Loucy (cell line): ENCODE measurements at regions not wholly inside any gene's neighbourhood (a gene's known extent, or its start where the extent isn't known, plus 50 kb on each side); places are given as distances from the start of the nearest gene placed in this dataset.

ENCODE experiments used
- H2AFZ ChIP-seq: fragments of 200-600 bp; sonication (generic); 2 replicates; pipeline ENCODE4 v1.6.0; 2016; ENCODE audit warnings: antibody characterized with exemption, mild to moderate bottlenecking, low read length, moderate library complexity
- H3F3A ChIP-seq: fragments of 200-600 bp; 2 replicates; pipeline ENCODE4 v1.6.0; 2016; ENCODE audit warnings: antibody characterized with exemption, low read depth, mild to moderate bottlenecking
- H3K27me3 ChIP-seq: fragments of 200-600 bp; sonication (generic); 2 replicates; pipeline ENCODE4 v1.6.1; 2014; ENCODE audit warnings: low read length, mild to moderate bottlenecking; ENCODE audit not compliant: insufficient read depth, poor library complexity, severe bottlenecking
- H3K36me3 ChIP-seq: fragments of 200-600 bp; sonication (generic); 2 replicates; pipeline ENCODE4 v1.6.1; 2016; ENCODE audit warnings: low read length; ENCODE audit not compliant: insufficient read depth
- H3K4me1 ChIP-seq: fragments of 200-600 bp; sonication (generic); 2 replicates; pipeline ENCODE4 v1.5.1; 2014; ENCODE audit warnings: low read length, mild to moderate bottlenecking; ENCODE audit not compliant: insufficient read depth, poor library complexity, severe bottlenecking
- H3K4me2 ChIP-seq: fragments of 200-600 bp; sonication (generic); 2 replicates; pipeline ENCODE4 v1.6.0; 2014; ENCODE audit warnings: antibody characterized with exemption, low read length, low read depth, mild to moderate bottlenecking; ENCODE audit not compliant: poor library complexity, severe bottlenecking
- H3K4me3 ChIP-seq: fragments of 200-600 bp; sonication (generic); 2 replicates; pipeline ENCODE4 v1.5.1; 2014; ENCODE audit warnings: low read length, mild to moderate bottlenecking, mixed read lengths; ENCODE audit not compliant: poor library complexity, severe bottlenecking
- H3K79me2 ChIP-seq: fragments of 200-600 bp; sonication (generic); 2 replicates; pipeline ENCODE4 v1.6.1; 2014; ENCODE audit warnings: low read length; ENCODE audit not compliant: insufficient read depth
- H3K9ac ChIP-seq: fragments of 200-600 bp; sonication (generic); 2 replicates; pipeline ENCODE4 v1.6.0; 2014; ENCODE audit warnings: mild to moderate bottlenecking, low read depth, low read length, moderate library complexity; ENCODE audit not compliant: poor library complexity, severe bottlenecking
- H3K9me2 ChIP-seq: fragments of 200-600 bp; sonication (generic); replicated peaks from 2 replicates; pipeline ENCODE4 v1.6.1; 2016; ENCODE audit warnings: low read depth, low read length, mixed read lengths
- H3K9me3 ChIP-seq: fragments of 200-600 bp; sonication (generic); 2 replicates; pipeline ENCODE4 v1.6.1; 2014; ENCODE audit warnings: mild to moderate bottlenecking, antibody characterized with exemption, low read length, low read depth; ENCODE audit not compliant: insufficient read depth
- H4K20me1 ChIP-seq: fragments of 200-600 bp; sonication (generic); 2 replicates; pipeline ENCODE4 v1.6.0; 2014; ENCODE audit warnings: antibody characterized with exemption, low read length, mild to moderate bottlenecking; ENCODE audit not compliant: insufficient read depth, poor library complexity, severe bottlenecking
- CTCF ChIP-seq: fragments of 200-600 bp; sonication (generic); conservative IDR thresholded peaks from 2 replicates; pipeline ENCODE4 v1.5.1; 2014; ENCODE audit warnings: mild to moderate bottlenecking, antibody characterized with exemption, low read length
- EZH2phosphoT487 ChIP-seq: fragments of 200-600 bp; IDR thresholded peaks from 2 replicates; pipeline ENCODE4 v1.6.1; 2018; ENCODE audit warnings: antibody characterized with exemption, mild to moderate bottlenecking, moderate library complexity, borderline replicate concordance

- TF ChIP-seq CTCF (no peak), EZH2phosphoT487 (no peak)
- Histone ChIP-seq H4K20me1 (no peaks in the 10 kb centered on the region), H3K79me2 (no peaks in the 10 kb centered on the region), H2AFZ (no peak overlapping the region), H3F3A (no peaks in the 10 kb centered on the region), H3K4me1 (no peaks in the 10 kb centered on the region), H3K9me3 (no peaks in the 10 kb centered on the region), H3K4me2 (no peak overlapping the region), H3K9ac (no peak overlapping the region), H3K27me3 (no peaks in the 10 kb centered on the region), H3K4me3 (no peak overlapping the region), H3K36me3 (no peaks in the 10 kb centered on the region), H3K9me2 (no peaks in the 10 kb centered on the region)
Observed at GRCh38 chr18:71075147-71075546, 786.3 kb downstream of the SOCS6 start.

GRCh38 chr18:71068338-71068737 is 779.5 kb downstream of the SOCS6 start:
- Histone ChIP-seq H3K79me2 (no peaks in the 10 kb centered on the region), H4K20me1 (no peaks in the 10 kb centered on the region), H3K9me3 (no peaks in the 10 kb centered on the region), H3F3A (no peaks in the 10 kb centered on the region), H3K4me2 (no peak overlapping the region), H2AFZ (no peak overlapping the region), H3K4me1 (no peaks in the 10 kb centered on the region), H3K27me3 (no peaks in the 10 kb centered on the region), H3K36me3 (no peaks in the 10 kb centered on the region), H3K4me3 (no peak overlapping the region), H3K9me2 (no peaks in the 10 kb centered on the region), H3K9ac (no peak overlapping the region)
- TF ChIP-seq EZH2phosphoT487 = no peak
- TF ChIP-seq CTCF = no peak

- Histone ChIP-seq H3K4me3 (no peak overlapping the region), H3K9me2 (no peaks in the 10 kb centered on the region), H3F3A (no peaks in the 10 kb centered on the region), H2AFZ (no peak overlapping the region), H3K4me2 (no peak overlapping the region), H3K79me2 (no peaks in the 10 kb centered on the region), H4K20me1 (no peaks in the 10 kb centered on the region), H3K27me3 (no peaks in the 10 kb centered on the region), H3K9me3 (no peaks in the 10 kb centered on the region), H3K4me1 (no peaks in the 10 kb centered on the region), H3K36me3 (no peaks in the 10 kb centered on the region), H3K9ac (no peak overlapping the region)
- no peak for TF ChIP-seq EZH2phosphoT487
Observed at GRCh38 chr18:71049893-71050292, 761.0 kb downstream of the SOCS6 start.

- Histone ChIP-seq H3K9me2 (no peaks in the 10 kb centered on the region), H3K9ac (no peak overlapping the region), H3K4me2 (no peak overlapping the region), H3K79me2 (no peaks in the 10 kb centered on the region), H3K4me1 (no peaks in the 10 kb centered on the region), H3K4me3 (no peak overlapping the region), H3K36me3 (no peaks in the 10 kb centered on the region), H3F3A (no peaks in the 10 kb centered on the region), H2AFZ (no peak overlapping the region), H3K9me3 (no peaks in the 10 kb centered on the region), H3K27me3 (no peaks in the 10 kb centered on the region), H4K20me1 (no peaks in the 10 kb centered on the region)
- TF ChIP-seq CTCF (no peak), EZH2phosphoT487 (no peak)
Observed at GRCh38 chr18:71047882-71048281, 759.0 kb downstream of the SOCS6 start.
